MG63 (cell line): ENCODE measurements at regions not wholly inside any gene's neighbourhood (a gene's known extent, or its start where the extent isn't known, plus 50 kb on each side); places are given as distances from the start of the nearest gene placed in this dataset.
"Not testable (repeated sequence)": the region's sequence is repeated elsewhere in the genome, so short reads cannot be mapped to it uniquely, and the experiment has no call there.

ENCODE experiments used
- DNase-seq: peaks from one replicate; pipeline ENCODE4 v3.0.0-alpha.2; 2020
- H3K27me3 ChIP-seq: fragments of 250-450 bp; sonication (Bioruptor Pico); 2 replicates; pipeline ENCODE4 v1.5.1; 2020; ENCODE audit warnings: mild to moderate bottlenecking, moderate library complexity
- H3K36me3 ChIP-seq: fragments of 250-450 bp; sonication (Bioruptor Pico); 2 replicates; pipeline ENCODE4 v1.5.1; 2020; ENCODE audit warnings: mild to moderate bottlenecking, moderate library complexity
- H3K4me3 ChIP-seq: fragments of 250-450 bp; sonication (Bioruptor Pico); 2 replicates; pipeline ENCODE4 v1.5.1; 2020; ENCODE audit warnings: mild to moderate bottlenecking, moderate library complexity
- H3K9me3 ChIP-seq: fragments of 250-450 bp; sonication (Bioruptor Pico); 2 replicates; pipeline ENCODE4 v1.5.1; 2020; ENCODE audit warnings: mild to moderate bottlenecking, moderate library complexity

- no peaks in the 10 kb centered on the region for H3K36me3 ChIP-seq
- peak; percentile 74 for DNase-seq
- H3K4me3 ChIP-seq, result no peak overlapping the region
- no peaks in the 10 kb centered on the region for H3K9me3 ChIP-seq
- no peaks in the 10 kb centered on the region; the same call in 1 of the 2 replicates for H3K27me3 ChIP-seq
Measured at GRCh38 chr7:39811161-39811614, 138.9 kb upstream of the CDK13 start.

GRCh38 chr7:39816462-39817060, 133.5 kb upstream of the CDK13 start:
- Histone ChIP-seq H3K4me3 (no peak overlapping the region), H3K36me3 (no peaks in the 10 kb centered on the region), H3K9me3 (no peaks in the 10 kb centered on the region), H3K27me3 (peaks cover 2% of the 10 kb centered on the region; the same call in 1 of the 2 replicates)
- no peak for DNase-seq

- H3K9me3 ChIP-seq, result no peaks in the 10 kb centered on the region
- no peak for DNase-seq
- no peak overlapping the region for H3K4me3 ChIP-seq
- no peaks in the 10 kb centered on the region for H3K36me3 ChIP-seq
- peaks cover 8% of the 10 kb centered on the region for H3K27me3 ChIP-seq
Measured at GRCh38 chr7:39819514-39819913, 130.5 kb upstream of the CDK13 start.

GRCh38 chr7:39824456-39825200, 125.4 kb upstream of the CDK13 start:
- peaks cover 6% of the 10 kb centered on the region for H3K27me3 ChIP-seq
- no peak overlapping the region for H3K4me3 ChIP-seq
- no peaks in the 10 kb centered on the region for H3K36me3 ChIP-seq

GRCh38 chr7:39825401-39825980, 124.6 kb upstream of the CDK13 start:
- Histone ChIP-seq H3K27me3 (peaks cover 5% of the 10 kb centered on the region), H3K36me3 (no peaks in the 10 kb centered on the region), H3K4me3 (no peak overlapping the region), H3K9me3 (no peaks in the 10 kb centered on the region)
- DNase-seq, result peak; percentile 24

More at GRCh38 chr7:39824456-39825200, 125.4 kb upstream of the CDK13 start:
- no peaks in the 10 kb centered on the region for H3K9me3 ChIP-seq
- no peak for DNase-seq

GRCh38 chr7:39826166-39826565, 123.9 kb upstream of the CDK13 start:
- H3K9me3 ChIP-seq, result no peaks in the 10 kb centered on the region
- H3K36me3 ChIP-seq, result no peaks in the 10 kb centered on the region
- H3K27me3 ChIP-seq, result peaks cover 5% of the 10 kb centered on the region
- H3K4me3 ChIP-seq, result no peak overlapping the region
- no peak for DNase-seq

GRCh38 chr7:39827571-39827970, 122.5 kb upstream of the CDK13 start:
- no peak for DNase-seq
- H3K4me3 ChIP-seq, result no peak overlapping the region
- H3K9me3 ChIP-seq, result no peaks in the 10 kb centered on the region
- peaks cover 5% of the 10 kb centered on the region; the same call in 1 of the 2 replicates for H3K27me3 ChIP-seq
- no peaks in the 10 kb centered on the region for H3K36me3 ChIP-seq

GRCh38 chr7:39829028-39829427, 121.0 kb upstream of the CDK13 start:
- no peaks in the 10 kb centered on the region for H3K36me3 ChIP-seq
- H3K27me3 ChIP-seq, result peaks cover 5% of the 10 kb centered on the region; the same call in 1 of the 2 replicates
- H3K4me3 ChIP-seq, result no peak overlapping the region
- DNase-seq, result no peak
- no peaks in the 10 kb centered on the region for H3K9me3 ChIP-seq

GRCh38 chr7:39832519-39833085, 117.5 kb upstream of the CDK13 start:
- H3K27me3 ChIP-seq, result no peaks in the 10 kb centered on the region
- H3K9me3 ChIP-seq, result no peaks in the 10 kb centered on the region
- H3K4me3 ChIP-seq, result peak overlapping the region; percentile 40
- no peaks in the 10 kb centered on the region for H3K36me3 ChIP-seq
- DNase-seq, result no peak

GRCh38 chr7:39833180-39833799, 116.8 kb upstream of the CDK13 start:
- not testable (repeated sequence) for H3K27me3 ChIP-seq

GRCh38 chr7:39833865-39834634, 116.0 kb upstream of the CDK13 start:
- not testable (repeated sequence) for H3K9me3 ChIP-seq, H3K27me3 ChIP-seq, H3K36me3 ChIP-seq, DNase-seq
- H3K4me3 ChIP-seq, result peak overlapping the region; percentile 40; the same call in 1 of the 2 replicates

More at GRCh38 chr7:39833180-39833799, 116.8 kb upstream of the CDK13 start:
- H3K9me3 ChIP-seq, H3K36me3 ChIP-seq: not testable (repeated sequence)
- peak; percentile 79 for DNase-seq
- peak overlapping the region; percentile 40 for H3K4me3 ChIP-seq

GRCh38 chr7:39838326-39838725, 111.7 kb upstream of the CDK13 start:
- no peak overlapping the region for H3K4me3 ChIP-seq

GRCh38 chr7:39845006-39845405, 105.0 kb upstream of the CDK13 start:
- no peaks in the 10 kb centered on the region for H3K9me3 ChIP-seq
- DNase-seq, result no peak
- no peak overlapping the region for H3K4me3 ChIP-seq
- no peaks in the 10 kb centered on the region for H3K36me3 ChIP-seq
- H3K27me3 ChIP-seq, result no peaks in the 10 kb centered on the region

More at GRCh38 chr7:39838326-39838725, 111.7 kb upstream of the CDK13 start:
- no peaks in the 10 kb centered on the region for H3K36me3 ChIP-seq
- no peaks in the 10 kb centered on the region for H3K27me3 ChIP-seq
- DNase-seq, result peak; percentile 36
- H3K9me3 ChIP-seq, result no peaks in the 10 kb centered on the region

- H3K27me3 ChIP-seq, result no peaks in the 10 kb centered on the region
- no peak for DNase-seq
- H3K9me3 ChIP-seq, result no peaks in the 10 kb centered on the region
- H3K4me3 ChIP-seq, result no peak overlapping the region
- H3K36me3 ChIP-seq, result no peaks in the 10 kb centered on the region
Measured at GRCh38 chr7:39847227-39847626, 102.8 kb upstream of the CDK13 start.

GRCh38 chr7:39851466-39852045, 98.5 kb upstream of the CDK13 start:
- H3K27me3 ChIP-seq, result no peaks in the 10 kb centered on the region
- DNase-seq, result no peak
- no peak overlapping the region for H3K4me3 ChIP-seq
- H3K9me3 ChIP-seq, result no peaks in the 10 kb centered on the region
- no peaks in the 10 kb centered on the region for H3K36me3 ChIP-seq
